ENCODE measurements at regions not wholly inside any gene's neighbourhood (a gene's known extent, or its start where the extent isn't known, plus 50 kb on each side); places are given as distances from the start of the nearest gene placed in this dataset.

DNA sequence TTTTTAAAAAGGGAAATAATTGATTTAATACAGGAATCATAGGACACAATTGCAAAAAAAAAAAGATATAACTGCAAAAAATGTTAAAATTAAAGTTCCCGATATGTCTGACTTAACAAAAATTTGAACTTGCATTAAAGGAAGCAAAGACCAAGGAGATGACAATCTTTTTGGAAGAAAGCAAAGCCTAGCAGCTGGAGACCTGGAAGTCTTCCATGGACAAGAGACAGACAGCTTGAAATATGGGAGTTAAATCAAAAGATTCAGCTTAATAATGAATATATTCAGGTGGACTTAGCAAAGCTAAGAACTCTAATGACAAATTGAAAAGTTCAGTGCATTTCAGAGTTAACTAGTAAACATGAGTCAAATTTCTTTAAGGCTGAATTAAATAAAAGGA, 568.7 kb upstream of the RGMB start:
- TF ChIP-seq, protein P1, sequence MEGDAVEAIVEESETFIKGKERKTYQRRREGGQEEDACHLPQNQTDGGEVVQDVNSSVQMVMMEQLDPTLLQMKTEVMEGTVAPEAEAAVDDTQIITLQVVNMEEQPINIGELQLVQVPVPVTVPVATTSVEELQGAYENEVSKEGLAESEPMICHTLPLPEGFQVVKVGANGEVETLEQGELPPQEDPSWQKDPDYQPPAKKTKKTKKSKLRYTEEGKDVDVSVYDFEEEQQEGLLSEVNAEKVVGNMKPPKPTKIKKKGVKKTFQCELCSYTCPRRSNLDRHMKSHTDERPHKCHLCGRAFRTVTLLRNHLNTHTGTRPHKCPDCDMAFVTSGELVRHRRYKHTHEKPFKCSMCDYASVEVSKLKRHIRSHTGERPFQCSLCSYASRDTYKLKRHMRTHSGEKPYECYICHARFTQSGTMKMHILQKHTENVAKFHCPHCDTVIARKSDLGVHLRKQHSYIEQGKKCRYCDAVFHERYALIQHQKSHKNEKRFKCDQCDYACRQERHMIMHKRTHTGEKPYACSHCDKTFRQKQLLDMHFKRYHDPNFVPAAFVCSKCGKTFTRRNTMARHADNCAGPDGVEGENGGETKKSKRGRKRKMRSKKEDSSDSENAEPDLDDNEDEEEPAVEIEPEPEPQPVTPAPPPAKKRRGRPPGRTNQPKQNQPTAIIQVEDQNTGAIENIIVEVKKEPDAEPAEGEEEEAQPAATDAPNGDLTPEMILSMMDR (IDR thresholded peaks at IDR 0.05): no peak
- TF ChIP-seq, protein P2, sequence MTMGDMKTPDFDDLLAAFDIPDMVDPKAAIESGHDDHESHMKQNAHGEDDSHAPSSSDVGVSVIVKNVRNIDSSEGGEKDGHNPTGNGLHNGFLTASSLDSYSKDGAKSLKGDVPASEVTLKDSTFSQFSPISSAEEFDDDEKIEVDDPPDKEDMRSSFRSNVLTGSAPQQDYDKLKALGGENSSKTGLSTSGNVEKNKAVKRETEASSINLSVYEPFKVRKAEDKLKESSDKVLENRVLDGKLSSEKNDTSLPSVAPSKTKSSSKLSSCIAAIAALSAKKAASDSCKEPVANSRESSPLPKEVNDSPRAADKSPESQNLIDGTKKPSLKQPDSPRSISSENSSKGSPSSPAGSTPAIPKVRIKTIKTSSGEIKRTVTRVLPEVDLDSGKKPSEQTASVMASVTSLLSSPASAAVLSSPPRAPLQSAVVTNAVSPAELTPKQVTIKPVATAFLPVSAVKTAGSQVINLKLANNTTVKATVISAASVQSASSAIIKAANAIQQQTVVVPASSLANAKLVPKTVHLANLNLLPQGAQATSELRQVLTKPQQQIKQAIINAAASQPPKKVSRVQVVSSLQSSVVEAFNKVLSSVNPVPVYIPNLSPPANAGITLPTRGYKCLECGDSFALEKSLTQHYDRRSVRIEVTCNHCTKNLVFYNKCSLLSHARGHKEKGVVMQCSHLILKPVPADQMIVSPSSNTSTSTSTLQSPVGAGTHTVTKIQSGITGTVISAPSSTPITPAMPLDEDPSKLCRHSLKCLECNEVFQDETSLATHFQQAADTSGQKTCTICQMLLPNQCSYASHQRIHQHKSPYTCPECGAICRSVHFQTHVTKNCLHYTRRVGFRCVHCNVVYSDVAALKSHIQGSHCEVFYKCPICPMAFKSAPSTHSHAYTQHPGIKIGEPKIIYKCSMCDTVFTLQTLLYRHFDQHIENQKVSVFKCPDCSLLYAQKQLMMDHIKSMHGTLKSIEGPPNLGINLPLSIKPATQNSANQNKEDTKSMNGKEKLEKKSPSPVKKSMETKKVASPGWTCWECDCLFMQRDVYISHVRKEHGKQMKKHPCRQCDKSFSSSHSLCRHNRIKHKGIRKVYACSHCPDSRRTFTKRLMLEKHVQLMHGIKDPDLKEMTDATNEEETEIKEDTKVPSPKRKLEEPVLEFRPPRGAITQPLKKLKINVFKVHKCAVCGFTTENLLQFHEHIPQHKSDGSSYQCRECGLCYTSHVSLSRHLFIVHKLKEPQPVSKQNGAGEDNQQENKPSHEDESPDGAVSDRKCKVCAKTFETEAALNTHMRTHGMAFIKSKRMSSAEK (CRISPR knock-in tag; IDR thresholded peaks at IDR 0.05; ENCODE audit: borderline replicate concordance): no peak
- TF ChIP-seq OVOL2 (CRISPR knock-in tag; IDR thresholded peaks at IDR 0.05; ENCODE audit: borderline replicate concordance): no peak
- TF ChIP-seq, protein P3, sequence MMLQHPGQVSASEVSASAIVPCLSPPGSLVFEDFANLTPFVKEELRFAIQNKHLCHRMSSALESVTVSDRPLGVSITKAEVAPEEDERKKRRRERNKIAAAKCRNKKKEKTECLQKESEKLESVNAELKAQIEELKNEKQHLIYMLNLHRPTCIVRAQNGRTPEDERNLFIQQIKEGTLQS (CRISPR knock-in tag; conservative IDR thresholded peaks at IDR 0.05): no peak
- no peak for TF ChIP-seq ZNF138 (CRISPR knock-in tag; conservative IDR thresholded peaks at IDR 0.05)
- TF ChIP-seq FOXJ3 (CRISPR knock-in tag; IDR thresholded peaks at IDR 0.05; ENCODE audit: borderline replicate concordance): no peak
- Mint-ChIP-seq H3K36me3 (peaks cover 5% of the 10 kb centered on the region), H3K4me1 (no peaks in the 10 kb centered on the region), H3K27ac (no peak overlapping the region), H3K9me3 (peaks cover 7% of the 10 kb centered on the region), H3K4me3 (no peak overlapping the region), H3K27me3 (ENCODE audit: low read depth) (peaks cover 5% of the 10 kb centered on the region; the same call in 1 of the 2 replicates)
- ChIA-PET POLR2A (no interaction called here), CTCF (no interaction called here)
- ATAC-seq (no peak), DNase-seq (ENCODE audit: low spot score) (no peak)

DNA sequence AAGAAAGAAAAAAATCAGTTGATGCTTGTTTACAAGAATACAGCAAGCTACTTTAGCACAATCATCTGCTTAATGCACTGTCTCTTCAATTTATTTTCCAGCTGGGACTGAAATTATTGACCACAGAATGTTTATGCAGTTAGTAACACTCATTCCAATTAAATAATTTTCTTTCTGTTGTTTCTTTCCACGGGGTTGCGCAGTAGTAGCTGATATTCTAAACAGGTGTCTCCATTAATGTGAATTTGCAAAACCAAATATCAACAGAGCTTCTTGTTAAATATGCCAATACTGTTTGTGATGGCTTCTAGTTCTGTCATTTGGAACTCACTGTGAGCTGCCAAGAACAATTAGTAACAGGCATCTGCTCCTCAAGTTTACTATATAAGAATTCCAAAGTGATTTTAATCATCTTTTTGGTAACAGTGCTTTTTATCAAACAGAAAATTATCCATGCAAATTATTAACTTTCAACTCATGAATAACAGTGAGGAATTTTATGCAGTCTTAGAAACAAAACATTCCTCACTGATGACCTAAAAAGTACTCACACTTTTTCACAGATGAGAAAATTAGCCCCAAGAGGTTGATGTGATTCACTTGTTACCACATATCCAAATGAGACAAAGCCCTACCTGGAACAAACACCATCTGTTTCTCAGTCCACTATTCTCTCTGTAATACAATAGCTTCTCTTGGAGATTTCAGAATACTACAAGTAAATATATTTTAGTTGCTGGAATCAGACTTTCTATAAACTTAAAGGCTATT, 567.6 kb upstream of the RGMB start:
- TF ChIP-seq, protein P4, sequence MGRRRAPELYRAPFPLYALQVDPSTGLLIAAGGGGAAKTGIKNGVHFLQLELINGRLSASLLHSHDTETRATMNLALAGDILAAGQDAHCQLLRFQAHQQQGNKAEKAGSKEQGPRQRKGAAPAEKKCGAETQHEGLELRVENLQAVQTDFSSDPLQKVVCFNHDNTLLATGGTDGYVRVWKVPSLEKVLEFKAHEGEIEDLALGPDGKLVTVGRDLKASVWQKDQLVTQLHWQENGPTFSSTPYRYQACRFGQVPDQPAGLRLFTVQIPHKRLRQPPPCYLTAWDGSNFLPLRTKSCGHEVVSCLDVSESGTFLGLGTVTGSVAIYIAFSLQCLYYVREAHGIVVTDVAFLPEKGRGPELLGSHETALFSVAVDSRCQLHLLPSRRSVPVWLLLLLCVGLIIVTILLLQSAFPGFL (CRISPR knock-in tag; IDR thresholded peaks at IDR 0.05; ENCODE audit: borderline replicate concordance): no peak
- TF ChIP-seq, protein P5, sequence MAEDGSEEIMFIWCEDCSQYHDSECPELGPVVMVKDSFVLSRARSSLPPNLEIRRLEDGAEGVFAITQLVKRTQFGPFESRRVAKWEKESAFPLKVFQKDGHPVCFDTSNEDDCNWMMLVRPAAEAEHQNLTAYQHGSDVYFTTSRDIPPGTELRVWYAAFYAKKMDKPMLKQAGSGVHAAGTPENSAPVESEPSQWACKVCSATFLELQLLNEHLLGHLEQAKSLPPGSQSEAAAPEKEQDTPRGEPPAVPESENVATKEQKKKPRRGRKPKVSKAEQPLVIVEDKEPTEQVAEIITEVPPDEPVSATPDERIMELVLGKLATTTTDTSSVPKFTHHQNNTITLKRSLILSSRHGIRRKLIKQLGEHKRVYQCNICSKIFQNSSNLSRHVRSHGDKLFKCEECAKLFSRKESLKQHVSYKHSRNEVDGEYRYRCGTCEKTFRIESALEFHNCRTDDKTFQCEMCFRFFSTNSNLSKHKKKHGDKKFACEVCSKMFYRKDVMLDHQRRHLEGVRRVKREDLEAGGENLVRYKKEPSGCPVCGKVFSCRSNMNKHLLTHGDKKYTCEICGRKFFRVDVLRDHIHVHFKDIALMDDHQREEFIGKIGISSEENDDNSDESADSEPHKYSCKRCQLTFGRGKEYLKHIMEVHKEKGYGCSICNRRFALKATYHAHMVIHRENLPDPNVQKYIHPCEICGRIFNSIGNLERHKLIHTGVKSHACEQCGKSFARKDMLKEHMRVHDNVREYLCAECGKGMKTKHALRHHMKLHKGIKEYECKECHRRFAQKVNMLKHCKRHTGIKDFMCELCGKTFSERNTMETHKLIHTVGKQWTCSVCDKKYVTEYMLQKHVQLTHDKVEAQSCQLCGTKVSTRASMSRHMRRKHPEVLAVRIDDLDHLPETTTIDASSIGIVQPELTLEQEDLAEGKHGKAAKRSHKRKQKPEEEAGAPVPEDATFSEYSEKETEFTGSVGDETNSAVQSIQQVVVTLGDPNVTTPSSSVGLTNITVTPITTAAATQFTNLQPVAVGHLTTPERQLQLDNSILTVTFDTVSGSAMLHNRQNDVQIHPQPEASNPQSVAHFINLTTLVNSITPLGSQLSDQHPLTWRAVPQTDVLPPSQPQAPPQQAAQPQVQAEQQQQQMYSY (CRISPR knock-in tag; IDR thresholded peaks at IDR 0.05): no peak
- TF ChIP-seq, protein P6, sequence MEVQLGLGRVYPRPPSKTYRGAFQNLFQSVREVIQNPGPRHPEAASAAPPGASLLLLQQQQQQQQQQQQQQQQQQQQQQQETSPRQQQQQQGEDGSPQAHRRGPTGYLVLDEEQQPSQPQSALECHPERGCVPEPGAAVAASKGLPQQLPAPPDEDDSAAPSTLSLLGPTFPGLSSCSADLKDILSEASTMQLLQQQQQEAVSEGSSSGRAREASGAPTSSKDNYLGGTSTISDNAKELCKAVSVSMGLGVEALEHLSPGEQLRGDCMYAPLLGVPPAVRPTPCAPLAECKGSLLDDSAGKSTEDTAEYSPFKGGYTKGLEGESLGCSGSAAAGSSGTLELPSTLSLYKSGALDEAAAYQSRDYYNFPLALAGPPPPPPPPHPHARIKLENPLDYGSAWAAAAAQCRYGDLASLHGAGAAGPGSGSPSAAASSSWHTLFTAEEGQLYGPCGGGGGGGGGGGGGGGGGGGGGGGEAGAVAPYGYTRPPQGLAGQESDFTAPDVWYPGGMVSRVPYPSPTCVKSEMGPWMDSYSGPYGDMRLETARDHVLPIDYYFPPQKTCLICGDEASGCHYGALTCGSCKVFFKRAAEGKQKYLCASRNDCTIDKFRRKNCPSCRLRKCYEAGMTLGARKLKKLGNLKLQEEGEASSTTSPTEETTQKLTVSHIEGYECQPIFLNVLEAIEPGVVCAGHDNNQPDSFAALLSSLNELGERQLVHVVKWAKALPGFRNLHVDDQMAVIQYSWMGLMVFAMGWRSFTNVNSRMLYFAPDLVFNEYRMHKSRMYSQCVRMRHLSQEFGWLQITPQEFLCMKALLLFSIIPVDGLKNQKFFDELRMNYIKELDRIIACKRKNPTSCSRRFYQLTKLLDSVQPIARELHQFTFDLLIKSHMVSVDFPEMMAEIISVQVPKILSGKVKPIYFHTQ (CRISPR knock-in tag; IDR thresholded peaks at IDR 0.05): no peak
- TF ChIP-seq TP53 (CRISPR knock-in tag; IDR thresholded peaks at IDR 0.05) (no peak), NR3C1 (CRISPR knock-in tag; conservative IDR thresholded peaks at IDR 0.05; ENCODE audit: low read depth) (no peak), JUN (CRISPR knock-in tag; IDR thresholded peaks at IDR 0.05) (no peak)
- TF ChIP-seq, protein P7, sequence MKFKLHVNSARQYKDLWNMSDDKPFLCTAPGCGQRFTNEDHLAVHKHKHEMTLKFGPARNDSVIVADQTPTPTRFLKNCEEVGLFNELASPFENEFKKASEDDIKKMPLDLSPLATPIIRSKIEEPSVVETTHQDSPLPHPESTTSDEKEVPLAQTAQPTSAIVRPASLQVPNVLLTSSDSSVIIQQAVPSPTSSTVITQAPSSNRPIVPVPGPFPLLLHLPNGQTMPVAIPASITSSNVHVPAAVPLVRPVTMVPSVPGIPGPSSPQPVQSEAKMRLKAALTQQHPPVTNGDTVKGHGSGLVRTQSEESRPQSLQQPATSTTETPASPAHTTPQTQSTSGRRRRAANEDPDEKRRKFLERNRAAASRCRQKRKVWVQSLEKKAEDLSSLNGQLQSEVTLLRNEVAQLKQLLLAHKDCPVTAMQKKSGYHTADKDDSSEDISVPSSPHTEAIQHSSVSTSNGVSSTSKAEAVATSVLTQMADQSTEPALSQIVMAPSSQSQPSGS (CRISPR knock-in tag; IDR thresholded peaks at IDR 0.05; ENCODE audit: borderline replicate concordance, low read depth): no peak
- CTCF ChIA-PET: no interaction called here
- no peaks in the 10 kb centered on the region for H3K27me3 Mint-ChIP-seq (ENCODE audit: low read depth)
- POLR2A ChIA-PET: no interaction called here
- no peak overlapping the region for H3K4me3 Mint-ChIP-seq
- peaks cover 7% of the 10 kb centered on the region for H3K9me3 Mint-ChIP-seq
- H3K36me3 Mint-ChIP-seq: peaks cover 5% of the 10 kb centered on the region
- no peaks in the 10 kb centered on the region for H3K4me1 Mint-ChIP-seq
- DNase-seq (ENCODE audit: low spot score): no peak
- ATAC-seq: no peak
- no peak overlapping the region for H3K27ac Mint-ChIP-seq

Measured in WTC11 (cell line).